Fibroblast of skin of left quadriceps (primary cell): ENCODE measurements at regions not wholly inside any gene's neighbourhood (a gene's known extent, or its start where the extent isn't known, plus 50 kb on each side); places are given as distances from the start of the nearest gene placed in this dataset.

ENCODE experiments used
- DNase-seq, 2 experiments: peaks; one replicate each; pipeline ENCODE4 v3.0.0-alpha.2; 2013; ENCODE audit warnings: low read depth in 2 of 2

- DNase-seq: no peak
Measured at GRCh38 chr10:4733150-4733842, 92.7 kb upstream of the AKR1E2 start.

- no peak for DNase-seq
Measured at GRCh38 chr10:4730998-4731397, 95.0 kb upstream of the AKR1E2 start.

GRCh38 chr10:4725917-4726606, 99.9 kb upstream of the AKR1E2 start:
- peak; percentile 61 to 62 for DNase-seq

- no peak for DNase-seq
Measured at GRCh38 chr10:4723860-4724259, 102.1 kb upstream of the AKR1E2 start.

DNA sequence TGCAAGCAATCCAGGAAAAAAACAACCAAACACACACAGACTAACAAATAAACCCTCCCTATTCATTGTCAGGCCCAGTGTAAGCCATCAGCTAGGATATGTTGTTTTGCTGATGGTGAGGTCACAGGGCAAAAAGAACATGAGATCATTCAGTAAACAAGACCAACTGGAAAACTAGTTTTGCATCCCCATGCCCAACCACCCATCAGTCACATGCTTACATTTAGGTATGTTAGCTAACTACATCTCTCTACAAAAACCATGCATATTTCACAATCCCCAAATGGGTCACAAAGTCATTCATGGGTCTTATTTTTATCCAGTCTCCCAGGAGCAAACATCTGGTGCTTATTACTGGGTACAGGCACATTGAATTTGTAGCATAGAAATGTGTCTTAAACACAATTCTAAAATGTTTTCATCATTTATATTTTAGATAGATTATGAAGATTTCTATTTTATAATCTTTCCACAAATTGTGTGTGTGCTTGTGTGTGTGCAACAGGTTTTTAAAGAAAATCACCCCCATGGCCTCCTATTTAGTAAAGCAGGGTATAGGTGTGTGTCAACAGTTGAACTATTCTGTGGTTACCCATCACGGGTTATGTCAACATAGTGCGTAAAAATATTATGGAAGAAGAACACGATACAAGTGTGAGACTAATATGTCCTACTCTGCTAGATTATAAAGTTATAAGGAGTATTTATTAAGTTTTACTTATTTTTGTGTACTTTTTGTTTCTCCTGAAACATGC, 103.8 kb upstream of the AKR1E2 start:
- DNase-seq: peak; percentile 76

GRCh38 chr10:4720463-4720862, 105.5 kb upstream of the AKR1E2 start:
- no peak for DNase-seq

- no peak for DNase-seq
Measured at GRCh38 chr10:4719671-4720070, 106.3 kb upstream of the AKR1E2 start.

DNA sequence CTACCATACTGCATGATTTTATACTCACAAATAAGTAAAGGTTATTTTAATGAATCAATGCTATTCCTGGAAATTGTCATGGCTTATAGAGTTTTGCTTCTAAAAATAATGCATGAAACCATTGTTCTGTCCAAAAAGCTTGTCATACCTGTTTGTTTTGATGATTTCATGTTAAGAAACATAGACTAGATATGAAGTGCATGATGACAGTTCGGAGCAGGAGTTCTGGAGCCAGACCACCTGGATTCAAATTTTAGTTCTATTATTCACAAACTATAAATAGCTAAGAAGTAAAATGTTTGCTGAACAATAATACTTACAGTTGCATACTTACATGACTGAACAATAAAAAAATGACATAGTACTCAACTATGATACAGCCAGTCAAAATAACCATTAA, 107.0 kb upstream of the AKR1E2 start:
- no peak for DNase-seq

DNA sequence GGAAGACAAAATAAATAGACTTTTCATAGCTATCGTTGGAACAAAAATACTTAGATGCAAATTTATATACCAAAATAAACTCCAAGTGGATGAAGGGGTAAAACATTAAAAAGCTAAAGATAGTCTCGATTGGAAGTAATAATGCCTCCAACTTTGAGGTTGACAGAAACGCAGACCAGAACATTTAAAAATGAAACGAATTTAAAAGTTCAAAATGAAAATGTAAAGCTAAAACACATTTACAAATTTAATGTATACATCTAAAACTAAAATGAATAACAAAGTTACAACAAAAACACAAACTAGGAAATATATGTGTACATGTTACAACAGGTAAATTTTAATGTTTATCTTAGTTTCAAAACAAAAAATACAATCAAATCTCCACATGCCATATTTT, 107.5 kb upstream of the AKR1E2 start:
- DNase-seq: no peak

DNA sequence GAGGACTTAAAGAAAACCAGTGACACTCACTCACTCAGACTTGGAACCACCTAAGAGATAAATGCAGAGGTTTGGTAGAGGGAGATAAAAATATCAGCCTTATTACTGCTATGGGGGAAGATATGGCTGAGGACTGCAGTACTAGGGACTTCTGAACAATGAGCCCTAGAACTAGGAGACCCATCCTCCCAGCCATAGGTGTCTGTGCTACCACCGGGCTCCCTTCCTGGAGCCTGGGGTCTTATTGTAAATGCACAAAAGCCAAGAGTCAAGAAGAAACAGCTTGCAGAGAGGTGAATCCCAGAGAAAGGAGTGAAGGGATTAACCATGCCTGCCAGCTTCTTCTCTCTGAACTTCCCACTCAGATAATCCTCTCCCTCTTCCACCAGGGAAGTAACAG, 108.3 kb upstream of the AKR1E2 start:
- DNase-seq: no peak

DNA sequence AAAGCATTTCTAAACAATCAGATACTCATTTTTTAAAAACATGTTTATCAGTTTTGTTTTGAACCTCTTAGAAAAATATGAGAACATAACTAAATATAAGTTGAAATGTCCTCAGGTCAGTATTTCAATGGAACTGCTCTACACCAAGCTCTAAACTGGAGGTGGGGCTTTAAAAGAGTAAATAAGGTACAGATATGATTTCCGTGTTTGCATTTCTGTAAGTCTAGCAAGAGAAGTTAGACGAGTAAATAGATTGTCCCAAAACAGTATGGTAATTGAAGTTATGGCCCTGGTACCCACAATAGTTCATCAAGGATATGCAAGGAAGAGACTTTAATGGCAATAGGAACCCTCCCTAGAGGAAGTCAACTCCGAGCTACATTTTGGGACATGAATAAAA, 115.1 kb upstream of the AKR1E2 start:
- DNase-seq: no peak

DNA sequence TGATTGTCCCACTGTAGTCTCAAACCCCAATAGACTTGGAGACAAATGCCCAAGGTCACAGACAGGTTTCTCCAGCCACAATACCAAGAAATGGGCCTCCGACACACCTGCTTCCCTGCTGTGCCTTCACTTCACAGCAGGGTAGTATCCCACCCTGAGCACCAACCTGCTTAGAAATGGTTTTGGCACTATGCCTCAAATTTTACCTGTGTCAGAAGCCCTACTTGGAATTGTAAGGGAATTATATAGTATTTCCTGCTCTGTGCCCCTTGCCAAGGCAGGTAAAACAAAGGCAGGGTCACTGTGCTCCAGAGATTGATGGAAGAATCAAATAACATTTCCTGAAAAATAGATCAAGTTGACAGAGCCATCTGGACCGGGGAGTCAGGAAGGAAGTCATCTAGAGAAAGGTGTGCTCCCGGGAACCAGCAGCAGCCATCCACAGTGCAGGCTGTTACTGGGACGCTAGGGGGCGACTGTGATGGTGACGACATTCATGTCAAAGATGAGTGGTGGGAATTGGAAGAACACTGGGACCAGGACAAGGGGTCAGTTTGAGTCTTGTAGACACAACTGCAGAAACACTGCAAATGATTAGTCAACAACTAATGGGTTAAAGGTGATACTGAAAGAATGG, 117.8 kb upstream of the AKR1E2 start:
- DNase-seq: no peak

DNA sequence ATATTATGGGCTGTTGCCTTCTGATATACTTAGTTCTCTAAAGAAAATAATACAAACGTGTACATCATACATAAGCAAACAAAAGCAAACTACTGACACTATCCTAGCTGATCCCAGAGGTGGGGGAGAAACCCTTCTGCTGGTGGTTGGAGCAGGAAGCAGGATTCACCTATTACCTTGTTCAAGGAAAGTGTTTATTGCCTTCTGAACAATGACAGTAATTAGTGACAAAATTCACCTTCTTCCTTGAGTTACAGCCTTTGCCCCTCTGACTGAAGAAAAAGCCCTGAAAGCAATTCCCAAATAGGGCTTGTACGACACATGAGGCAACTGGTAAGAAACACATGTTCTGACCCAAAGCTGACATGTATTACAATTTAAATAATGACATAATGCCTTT, 118.8 kb upstream of the AKR1E2 start:
- no peak for DNase-seq

- peak; percentile 71 to 75 for DNase-seq
Measured at GRCh38 chr10:4704034-4704545, 121.9 kb upstream of the AKR1E2 start.

- no peak for DNase-seq
Measured at GRCh38 chr10:4701016-4701415, 125.0 kb upstream of the AKR1E2 start.

- no peak for DNase-seq
Measured at GRCh38 chr10:4699950-4700730, 125.9 kb upstream of the AKR1E2 start.

GRCh38 chr10:4698075-4698474, 127.9 kb upstream of the AKR1E2 start:
- DNase-seq: no peak

DNA sequence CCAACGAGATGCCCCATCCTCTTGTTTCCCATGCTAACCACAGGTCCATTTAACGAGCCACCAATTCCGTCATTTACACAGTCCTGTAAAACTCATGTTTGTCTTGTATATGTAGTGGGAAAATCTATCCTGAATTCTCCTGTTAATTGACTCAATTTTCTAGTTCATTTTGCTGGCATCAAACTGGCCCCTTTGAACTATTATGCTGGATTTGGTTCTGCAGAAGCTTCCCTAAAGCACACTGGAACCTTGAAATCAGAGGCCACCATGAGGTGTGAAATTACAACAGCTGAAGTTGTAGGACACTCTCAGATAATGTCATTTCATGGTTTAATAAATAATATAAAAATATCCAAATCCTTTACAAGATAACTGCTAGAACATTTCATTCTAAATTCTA, 129.8 kb upstream of the AKR1E2 start:
- no peak for DNase-seq

- DNase-seq: no peak
Measured at GRCh38 chr10:4693967-4694366, 132.0 kb upstream of the AKR1E2 start.

GRCh38 chr10:4692206-4692605, 133.8 kb upstream of the AKR1E2 start:
- no peak for DNase-seq

GRCh38 chr10:4691776-4692175, 134.2 kb upstream of the AKR1E2 start:
- DNase-seq: no peak
